ENCODE measurements at regions not wholly inside any gene's neighbourhood (a gene's known extent, or its start where the extent isn't known, plus 50 kb on each side); places are given as distances from the start of the nearest gene placed in this dataset.
A peak's percentile ranks its signal among the peaks of the same experiment; 100 is the strongest.

GRCh38 chr6:85772641-85773040 is 130.0 kb upstream of the SYNCRIP start:
- TF ChIP-seq CTCF (IDR thresholded peaks at IDR 0.05; ENCODE audit: extremely low read depth, insufficient read depth, missing control alignments): no peak
- in situ Hi-C loops (cut with MboI; ENCODE audit: low pct_unique_long_range_greater_than_20kb, low sequenced_read_pairs, unreplicated experiment): no loop called here

DNA sequence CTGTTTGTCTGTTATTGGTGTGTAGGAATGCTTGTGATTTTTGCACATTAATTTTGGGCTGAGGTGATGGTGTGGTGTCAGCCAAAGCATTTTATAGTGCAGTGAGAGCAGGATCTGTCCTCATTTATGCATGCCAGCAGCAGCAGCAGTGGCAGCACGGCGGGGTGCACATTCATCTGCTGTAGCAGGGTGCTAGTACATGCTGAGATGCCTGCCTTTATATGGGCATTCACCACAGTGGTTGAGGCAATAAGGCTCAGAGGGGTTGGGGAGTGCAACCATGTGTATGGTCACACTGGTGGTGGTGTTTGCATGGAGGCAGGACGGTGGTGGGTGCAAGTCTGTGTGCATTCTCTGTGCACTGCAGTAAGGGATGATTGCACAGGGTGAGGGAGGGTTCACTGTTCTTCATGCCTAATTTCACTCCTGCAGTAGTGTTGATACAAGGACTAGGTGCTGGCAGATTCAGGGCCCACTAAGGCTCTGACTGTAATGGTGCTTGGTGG is 129.3 kb upstream of the SYNCRIP start:
- TF ChIP-seq CTCF (IDR thresholded peaks at IDR 0.05; ENCODE audit: extremely low read depth, insufficient read depth, missing control alignments): no peak
- DNase-seq (ENCODE audit: low spot score): no peak
- in situ Hi-C loops (cut with MboI; ENCODE audit: low pct_unique_long_range_greater_than_20kb, low sequenced_read_pairs, unreplicated experiment): no loop called here

More at GRCh38 chr6:85772641-85773040, 130.0 kb upstream of the SYNCRIP start:
- DNase-seq (ENCODE audit: low spot score): no peak

DNA sequence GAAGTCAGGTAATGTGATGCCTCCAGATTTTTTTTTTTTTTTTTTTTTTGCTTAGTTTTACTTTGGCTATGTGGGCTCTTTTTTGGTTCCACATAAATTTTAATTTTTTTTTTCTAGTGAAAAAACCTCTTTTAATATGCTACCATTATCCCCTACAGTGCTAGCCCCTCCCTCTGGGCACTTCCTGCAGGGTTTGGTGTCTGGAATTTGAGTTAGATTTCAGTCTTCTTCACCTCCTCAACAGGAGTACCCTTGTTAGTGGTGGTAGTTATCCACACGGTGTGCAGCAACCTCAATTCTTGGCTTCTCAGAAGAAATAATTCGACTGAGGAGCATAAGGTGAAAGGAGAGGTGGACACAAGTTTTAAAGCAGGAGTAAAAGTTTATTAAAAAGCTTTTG is 128.8 kb upstream of the SYNCRIP start:
- DNase-seq (ENCODE audit: low spot score): no peak
- in situ Hi-C loops (cut with MboI; ENCODE audit: low pct_unique_long_range_greater_than_20kb, low sequenced_read_pairs, unreplicated experiment): no loop called here
- no peak for TF ChIP-seq CTCF (IDR thresholded peaks at IDR 0.05; ENCODE audit: extremely low read depth, insufficient read depth, missing control alignments)

GRCh38 chr6:85764844-85765243 is 122.2 kb upstream of the SYNCRIP start:
- DNase-seq (ENCODE audit: low spot score): no peak
- no peak for TF ChIP-seq CTCF (IDR thresholded peaks at IDR 0.05; ENCODE audit: extremely low read depth, insufficient read depth, missing control alignments)
- in situ Hi-C loops (cut with MboI; ENCODE audit: low pct_unique_long_range_greater_than_20kb, low sequenced_read_pairs, unreplicated experiment): no loop called here

DNA sequence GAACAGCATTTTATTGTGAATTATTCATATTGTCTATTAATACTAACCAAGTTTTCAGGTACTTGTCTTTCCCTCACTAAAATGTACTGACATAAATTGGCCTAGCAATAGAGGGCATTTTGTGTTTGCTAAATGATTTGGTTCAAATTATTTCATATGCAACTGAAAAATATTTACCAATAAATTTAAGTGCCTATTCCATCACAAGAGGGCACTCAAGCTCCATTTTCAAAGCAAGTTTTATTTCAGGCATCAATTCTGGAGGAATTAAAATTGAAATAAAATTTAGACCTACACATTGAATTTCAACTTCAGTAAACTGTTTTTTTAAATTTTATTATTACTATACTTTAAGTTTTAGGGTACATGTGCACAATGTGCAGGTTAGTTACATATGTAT is 114.3 kb upstream of the SYNCRIP start:
- in situ Hi-C loops (cut with MboI; ENCODE audit: low pct_unique_long_range_greater_than_20kb, low sequenced_read_pairs, unreplicated experiment): no loop called here
- no peak for DNase-seq (ENCODE audit: low spot score)
- peak; percentile 38 for TF ChIP-seq CTCF (IDR thresholded peaks at IDR 0.05; ENCODE audit: extremely low read depth, insufficient read depth, missing control alignments)

DNA sequence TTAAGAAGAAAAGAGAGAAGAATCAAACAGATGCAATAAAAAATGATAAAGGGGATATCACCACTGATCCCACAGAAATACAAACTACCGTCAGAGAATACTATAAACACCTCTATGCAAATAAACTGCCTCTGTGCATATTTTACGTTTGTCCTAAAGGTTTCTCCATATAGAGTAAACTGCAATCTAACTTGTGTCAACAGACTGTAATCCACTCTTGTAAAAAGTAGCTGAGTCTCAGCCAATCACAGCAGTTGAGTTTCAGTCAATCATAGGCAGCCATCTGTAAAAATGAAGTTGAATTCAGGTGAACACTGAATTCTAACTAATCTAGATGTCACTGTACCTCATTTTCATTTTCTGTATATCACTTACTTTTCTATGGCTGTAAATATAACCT is 112.2 kb upstream of the SYNCRIP start:
- TF ChIP-seq CTCF (IDR thresholded peaks at IDR 0.05; ENCODE audit: extremely low read depth, insufficient read depth, missing control alignments): no peak

GRCh38 chr6:85752602-85753001 is 109.9 kb upstream of the SYNCRIP start:
- no peak for TF ChIP-seq CTCF (IDR thresholded peaks at IDR 0.05; ENCODE audit: extremely low read depth, insufficient read depth, missing control alignments)
- in situ Hi-C loops (cut with MboI; ENCODE audit: low pct_unique_long_range_greater_than_20kb, low sequenced_read_pairs, unreplicated experiment): no loop called here
- DNase-seq (ENCODE audit: low spot score): no peak

More for the DNA sequence above, 112.2 kb upstream of the SYNCRIP start:
- in situ Hi-C loops (cut with MboI; ENCODE audit: low pct_unique_long_range_greater_than_20kb, low sequenced_read_pairs, unreplicated experiment): no loop called here
- DNase-seq (ENCODE audit: low spot score): no peak
